ENCODE measurements at regions not wholly inside any gene's neighbourhood (a gene's known extent, or its start where the extent isn't known, plus 50 kb on each side); places are given as distances from the start of the nearest gene placed in this dataset.
A peak's percentile ranks its signal among the peaks of the same experiment; 100 is the strongest.

GRCh38 chr1:163427279-163427678 lies 105.5 kb downstream of the NUF2 start:
- Histone ChIP-seq H3K9me3 (replicated peaks in 1 of 3) (no peaks in the 10 kb centered on the region), H3K36me3 (replicated peaks in 1 of 2) (no peaks in the 10 kb centered on the region), H3K27me3 (no peaks in the 10 kb centered on the region), H3K27ac (no peak overlapping the region), H3K4me3 (no peak overlapping the region), H3K4me1 (replicated peaks in 1 of 2) (no peaks in the 10 kb centered on the region)
- no peak for TF ChIP-seq POLR2A (IDR thresholded peaks at IDR 0.05)
- TF ChIP-seq CTCF (IDR thresholded peaks at IDR 0.05) = no peak
- 46 to 56% (median 51%) methylated on average over 3 of the region's 3 CpGs for WGBS, 4 donors
- intact Hi-C loops (cut with DNase I) = no loop called here
- no peak for DNase-seq

- TF ChIP-seq POLR2A (IDR thresholded peaks at IDR 0.05) = no peak
- no peak for TF ChIP-seq CTCF (IDR thresholded peaks at IDR 0.05)
- Histone ChIP-seq H3K27me3 (no peaks in the 10 kb centered on the region), H3K4me3 (no peak overlapping the region), H3K36me3 (replicated peaks in 1 of 2) (no peaks in the 10 kb centered on the region), H3K9me3 (replicated peaks in 1 of 3) (no peaks in the 10 kb centered on the region), H3K4me1 (replicated peaks in 1 of 2) (no peaks in the 10 kb centered on the region), H3K27ac (no peak overlapping the region)
- intact Hi-C loops (cut with DNase I) = no loop called here
- no peak for DNase-seq
- 62 to 70% (median 68%) methylated on average over 6 of the region's 6 CpGs for WGBS, 4 donors
These were observed 114.5 kb downstream of the NUF2 start for GRCh38 chr1:163436140-163436812.

GRCh38 chr1:163439471-163439870 lies 117.7 kb downstream of the NUF2 start:
- H3K27me3 ChIP-seq = no peaks in the 10 kb centered on the region
- 34 to 44% (median 41%) methylated on average over 6 of the region's 6 CpGs for WGBS, 4 donors
- H3K4me3 ChIP-seq = no peak overlapping the region
- H3K27ac ChIP-seq = peak overlapping the region in 1 of 5 donors; percentile 34
- DNase-seq = no peak
- intact Hi-C loops (cut with DNase I) = no loop called here
- no peaks in the 10 kb centered on the region for H3K9me3 ChIP-seq (replicated peaks in 1 of 3)
- TF ChIP-seq CTCF (IDR thresholded peaks at IDR 0.05) = no peak
- TF ChIP-seq POLR2A (IDR thresholded peaks at IDR 0.05) = no peak
- no peaks in the 10 kb centered on the region for H3K36me3 ChIP-seq (replicated peaks in 1 of 2)
- no peaks in the 10 kb centered on the region for H3K4me1 ChIP-seq (replicated peaks in 1 of 2)

- H3K36me3 ChIP-seq (replicated peaks in 1 of 2) = no peaks in the 10 kb centered on the region
- peak overlapping the region in 1 of 5 donors; percentile 73 for H3K27ac ChIP-seq
- no peaks in the 10 kb centered on the region for H3K9me3 ChIP-seq (replicated peaks in 1 of 3)
- no peaks in the 10 kb centered on the region for H3K27me3 ChIP-seq
- 51 to 64% (median 60%) methylated on average over 4 of the region's 4 CpGs for WGBS, 4 donors
- H3K4me3 ChIP-seq = no peak overlapping the region
- no peaks in the 10 kb centered on the region for H3K4me1 ChIP-seq (replicated peaks in 1 of 2)
- no peak for TF ChIP-seq CTCF (IDR thresholded peaks at IDR 0.05)
- peak in 1 of 2 donors; percentile 52 for TF ChIP-seq POLR2A (IDR thresholded peaks at IDR 0.05)
- intact Hi-C loops (cut with DNase I) = no loop called here
- peak in 3 of 7 donors; percentile 27 to 94 (median 40) for DNase-seq
These were observed 118.3 kb downstream of the NUF2 start for GRCh38 chr1:163440090-163440489.
